ENCODE measurements at regions not wholly inside any gene's neighbourhood (a gene's known extent, or its start where the extent isn't known, plus 50 kb on each side); places are given as distances from the start of the nearest gene placed in this dataset.

GRCh38 chr3:127483902-127484591 is 106.5 kb downstream of the TPRA1 start:
- WGBS (ENCODE audit: extremely low coverage, insufficient read length, low lambda C conversion rate), result no CpG with 5 or more reads among the region's 18 CpGs
- Histone ChIP-seq H2AFZ (ENCODE audit: low read length) (no peak overlapping the region), H4K8ac (replicated peaks; ENCODE audit: insufficient read length, low read depth, low read length) (no peak overlapping the region), H3K4me2 (ENCODE audit: insufficient read depth, insufficient read length, low read length) (no peak overlapping the region), H3K27me3 (ENCODE audit: insufficient read depth, low read length) (no peaks in the 10 kb centered on the region), H2BK5ac (ENCODE audit: insufficient read length, low read length) (no peak overlapping the region), H4K5ac (ENCODE audit: insufficient read length, low read depth, low read length) (no peak overlapping the region), H3K18ac (ENCODE audit: insufficient read length, low read depth, low read length) (no peak overlapping the region), H3K14ac (ENCODE audit: insufficient read depth, low read length) (no peak overlapping the region), H3K23ac (ENCODE audit: insufficient read length, low read depth, low read length) (no peak overlapping the region), H3K79me1 (ENCODE audit: insufficient read depth, low read depth, low read length, poor library complexity, severe bottlenecking) (no peaks in the 10 kb centered on the region), H2BK120ac (ENCODE audit: low read depth, low read length, poor library complexity, severe bottlenecking) (no peak overlapping the region), H3K9me3 (ENCODE audit: control insufficient read depth, low read depth, low read length) (no peaks in the 10 kb centered on the region), H3K23me2 (ENCODE audit: insufficient read length, low read depth, low read length, poor library complexity, severe bottlenecking) (no peaks in the 10 kb centered on the region), H3K9ac (ENCODE audit: extremely low read depth, insufficient read length, low read length) (no peak overlapping the region), H2BK12ac (ENCODE audit: insufficient read length, low read depth, low read length) (no peak overlapping the region), H4K91ac (ENCODE audit: insufficient read length, low read depth, low read length) (no peak overlapping the region), H3K4ac (ENCODE audit: low read depth, low read length) (no peak overlapping the region), H2BK15ac (ENCODE audit: low read depth, low read length) (no peak overlapping the region), H3K4me1 (ENCODE audit: insufficient read depth, low read length) (no peaks in the 10 kb centered on the region), H4K20me1 (ENCODE audit: control insufficient read depth, insufficient read depth, insufficient read length) (peaks cover 2% of the 10 kb centered on the region), H2BK20ac (ENCODE audit: low read depth, low read length, poor library complexity, severe bottlenecking) (no peak overlapping the region), H3K79me2 (ENCODE audit: insufficient read depth, low read length) (no peaks in the 10 kb centered on the region), H3K27ac (ENCODE audit: insufficient read length, low read depth, low read length) (no peak overlapping the region), H2AK5ac (ENCODE audit: insufficient read length, low read length) (no peak overlapping the region), H3T11ph (ENCODE audit: low read length) (no peak overlapping the region), H3K56ac (ENCODE audit: insufficient read length, low read depth, low read length) (no peak overlapping the region)
- peak; percentile 9 for DNase-seq
- Mint-ChIP-seq H3K4me3 (no peak overlapping the region), H3K27ac (no peak overlapping the region), H3K4me1 (peaks cover 10 to 19% of the 10 kb centered on the region in 2 experiments), H3K36me3 (ENCODE audit: insufficient read depth in 1 of 3, low read depth in 3 of 3) (no peaks in the 10 kb centered on the region; a peak in 1 of 7 replicates), H3K9me3 (no peaks in the 10 kb centered on the region), H3K27me3 (ENCODE audit: low read depth) (peaks cover 10% of the 10 kb centered on the region)
- TF ChIP-seq CTCF (conservative IDR thresholded peaks at IDR 0.05), result no peak
